RPMI8226 (cell line): ENCODE measurements at regions not wholly inside any gene's neighbourhood (a gene's known extent, or its start where the extent isn't known, plus 50 kb on each side); places are given as distances from the start of the nearest gene placed in this dataset.
"Not testable (repeated sequence)": the region's sequence is repeated elsewhere in the genome, so short reads cannot be mapped to it uniquely, and the experiment has no call there.

ENCODE experiments used
- DNase-seq: peaks from one replicate; pipeline ENCODE4 v3.0.0-alpha.2; 2015

- not testable (repeated sequence) for DNase-seq
These were observed 51.0 kb upstream of the UBE2Q2 start for GRCh38 chr15:75792236-75792635.

- DNase-seq, result no peak
These were observed 51.9 kb upstream of the UBE2Q2 start for GRCh38 chr15:75791337-75791713.

- DNase-seq, result no peak
These were observed 52.5 kb upstream of the UBE2Q2 start for GRCh38 chr15:75790631-75791336.

- no peak for DNase-seq
These were observed 56.7 kb upstream of the UBE2Q2 start for GRCh38 chr15:75786575-75786947.

GRCh38 chr15:75785771-75786574 is 57.3 kb upstream of the UBE2Q2 start:
- peak; percentile 62 for DNase-seq

GRCh38 chr15:75784511-75785480 is 58.5 kb upstream of the UBE2Q2 start:
- peak; percentile 60 for DNase-seq

GRCh38 chr15:75783566-75783965 is 59.7 kb upstream of the UBE2Q2 start:
- DNase-seq, result not testable (repeated sequence)

- no peak for DNase-seq
These were observed 60.3 kb upstream of the UBE2Q2 start for GRCh38 chr15:75782926-75783325.

GRCh38 chr15:75780995-75781394 is 62.3 kb upstream of the UBE2Q2 start:
- DNase-seq, result not testable (repeated sequence)

GRCh38 chr15:75779504-75779903 is 63.7 kb upstream of the UBE2Q2 start:
- no peak for DNase-seq

- DNase-seq, result peak; percentile 44
These were observed 64.4 kb upstream of the CSPG4 start for GRCh38 chr15:75776871-75777610.

GRCh38 chr15:75776065-75776423 is 63.4 kb upstream of the CSPG4 start:
- no peak for DNase-seq

- DNase-seq, result peak; percentile 53
These were observed 62.8 kb upstream of the CSPG4 start for GRCh38 chr15:75775296-75776064.

- not testable (repeated sequence) for DNase-seq
These were observed 61.3 kb upstream of the CSPG4 start for GRCh38 chr15:75773974-75774373.

- not testable (repeated sequence) for DNase-seq
These were observed 58.4 kb upstream of the CSPG4 start for GRCh38 chr15:75771054-75771453.

- no peak for DNase-seq
These were observed 57.5 kb upstream of the CSPG4 start for GRCh38 chr15:75770131-75770530.

GRCh38 chr15:75768526-75768925 is 55.9 kb upstream of the CSPG4 start:
- DNase-seq, result not testable (repeated sequence)

- not testable (repeated sequence) for DNase-seq
These were observed 53.1 kb upstream of the CSPG4 start for GRCh38 chr15:75765551-75766305.

GRCh38 chr15:75764845-75765550 is 52.4 kb upstream of the CSPG4 start:
- not testable (repeated sequence) for DNase-seq
